ENCODE measurements at regions not wholly inside any gene's neighbourhood (a gene's known extent, or its start where the extent isn't known, plus 50 kb on each side); places are given as distances from the start of the nearest gene placed in this dataset.

DNA sequence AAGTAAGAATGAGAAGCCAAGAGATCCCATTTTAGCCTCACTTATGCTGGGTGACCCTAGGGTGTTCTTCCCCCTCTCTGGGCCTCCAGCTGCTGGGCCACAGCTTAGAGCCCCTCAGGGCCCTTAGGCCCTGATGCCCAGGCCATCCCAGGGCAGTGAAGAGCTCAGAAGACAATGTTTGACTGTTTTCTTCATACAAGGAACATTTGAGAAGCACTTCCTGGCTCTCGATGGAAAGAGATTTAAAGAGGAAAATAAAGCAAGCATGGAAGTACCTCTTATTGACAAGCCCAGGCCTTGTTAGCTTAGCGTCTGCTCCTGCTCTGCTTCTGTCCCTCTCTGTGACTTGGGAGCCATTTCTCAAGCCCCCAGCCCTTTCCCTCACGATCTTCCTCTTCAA lies 165.9 kb upstream of the SMIM23 start:
- H3K27me3 ChIP-seq (ENCODE audit: control insufficient read depth in 3 of 3, insufficient read depth in 3 of 3, low read length in 3 of 3), result peaks cover 16 to 26% (median 22%) of the 10 kb centered on the region in 3 donors
- H3K36me3 ChIP-seq (ENCODE audit: control insufficient read depth in 3 of 3, insufficient read depth in 3 of 3, low read length in 3 of 3), result no peaks in the 10 kb centered on the region
- H3K27ac ChIP-seq (ENCODE audit: low read depth, low read length), result no peak overlapping the region
- no peaks in the 10 kb centered on the region for H3K9me3 ChIP-seq (ENCODE audit: control insufficient read depth in 3 of 3, low read length in 3 of 3)
- H3K4me3 ChIP-seq (ENCODE audit: low read length in 3 of 3), result no peak overlapping the region
- no peak overlapping the region for H3K9ac ChIP-seq (ENCODE audit: low read depth in 1 of 3, low read length in 3 of 3)
- H3K4me1 ChIP-seq (ENCODE audit: control insufficient read depth in 3 of 3, insufficient read depth in 3 of 3, low read length in 3 of 3), result no peaks in the 10 kb centered on the region

DNA sequence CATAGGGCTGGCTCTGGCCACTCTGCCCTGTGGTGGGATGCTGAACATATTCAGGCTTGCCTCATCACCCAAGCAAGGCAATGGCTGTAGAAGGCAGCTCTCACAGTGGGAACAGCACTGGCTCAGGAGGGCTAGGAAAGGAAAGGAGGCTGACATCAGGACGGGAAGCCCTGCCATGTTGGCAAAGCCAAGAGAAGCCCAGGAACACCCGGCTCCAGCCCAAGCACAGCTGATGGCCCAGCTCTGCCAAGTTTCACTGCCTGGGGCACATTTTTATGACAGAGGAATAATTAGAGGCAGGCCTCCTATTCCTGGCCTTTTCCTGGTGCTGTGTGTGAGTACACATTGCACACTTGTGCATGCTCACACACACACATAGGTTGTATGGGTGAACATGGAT lies 163.6 kb upstream of the SMIM23 start:
- Histone ChIP-seq H3K27ac (ENCODE audit: low read depth, low read length) (no peak overlapping the region), H3K4me3 (ENCODE audit: low read length in 3 of 3) (no peak overlapping the region), H3K9ac (ENCODE audit: low read depth in 1 of 3, low read length in 3 of 3) (no peak overlapping the region), H3K36me3 (ENCODE audit: control insufficient read depth in 3 of 3, insufficient read depth in 3 of 3, low read length in 3 of 3) (no peaks in the 10 kb centered on the region), H3K27me3 (ENCODE audit: control insufficient read depth in 3 of 3, insufficient read depth in 3 of 3, low read length in 3 of 3) (peaks cover 0 to 16% (median 7%) of the 10 kb centered on the region in 3 donors), H3K4me1 (ENCODE audit: control insufficient read depth in 3 of 3, insufficient read depth in 3 of 3, low read length in 3 of 3) (no peaks in the 10 kb centered on the region), H3K9me3 (ENCODE audit: control insufficient read depth in 3 of 3, low read length in 3 of 3) (no peaks in the 10 kb centered on the region)

DNA sequence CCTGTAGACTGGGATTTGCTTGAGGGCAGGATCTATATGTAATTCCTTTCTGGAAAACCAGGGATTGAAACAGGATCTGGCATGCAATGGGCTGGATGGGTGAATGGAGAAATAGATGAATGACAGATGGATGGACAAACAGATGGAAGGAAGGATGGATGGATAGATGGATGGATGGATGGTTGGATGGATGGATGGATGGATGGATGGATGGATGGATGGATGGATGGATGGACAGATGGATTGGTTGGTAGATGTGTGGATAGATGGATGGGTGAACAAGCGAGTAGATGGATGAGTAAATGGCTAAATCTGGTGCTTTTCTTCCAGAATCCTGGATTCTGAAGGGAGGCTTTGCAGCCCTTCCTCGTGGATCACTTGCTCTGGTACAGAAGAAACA lies 162.5 kb upstream of the SMIM23 start:
- no peaks in the 10 kb centered on the region for H3K36me3 ChIP-seq (ENCODE audit: control insufficient read depth in 3 of 3, insufficient read depth in 3 of 3, low read length in 3 of 3)
- no peak overlapping the region for H3K4me3 ChIP-seq (ENCODE audit: low read length in 3 of 3)
- H3K27ac ChIP-seq (ENCODE audit: low read depth, low read length), result no peak overlapping the region
- H3K27me3 ChIP-seq (ENCODE audit: control insufficient read depth in 3 of 3, insufficient read depth in 3 of 3, low read length in 3 of 3), result peaks cover 3 to 9% (median 5%) of the 10 kb centered on the region in 3 donors
- H3K4me1 ChIP-seq (ENCODE audit: control insufficient read depth in 3 of 3, insufficient read depth in 3 of 3, low read length in 3 of 3), result no peaks in the 10 kb centered on the region
- H3K9ac ChIP-seq (ENCODE audit: low read depth in 1 of 3, low read length in 3 of 3), result no peak overlapping the region
- H3K9me3 ChIP-seq (ENCODE audit: control insufficient read depth in 3 of 3, low read length in 3 of 3), result no peaks in the 10 kb centered on the region

DNA sequence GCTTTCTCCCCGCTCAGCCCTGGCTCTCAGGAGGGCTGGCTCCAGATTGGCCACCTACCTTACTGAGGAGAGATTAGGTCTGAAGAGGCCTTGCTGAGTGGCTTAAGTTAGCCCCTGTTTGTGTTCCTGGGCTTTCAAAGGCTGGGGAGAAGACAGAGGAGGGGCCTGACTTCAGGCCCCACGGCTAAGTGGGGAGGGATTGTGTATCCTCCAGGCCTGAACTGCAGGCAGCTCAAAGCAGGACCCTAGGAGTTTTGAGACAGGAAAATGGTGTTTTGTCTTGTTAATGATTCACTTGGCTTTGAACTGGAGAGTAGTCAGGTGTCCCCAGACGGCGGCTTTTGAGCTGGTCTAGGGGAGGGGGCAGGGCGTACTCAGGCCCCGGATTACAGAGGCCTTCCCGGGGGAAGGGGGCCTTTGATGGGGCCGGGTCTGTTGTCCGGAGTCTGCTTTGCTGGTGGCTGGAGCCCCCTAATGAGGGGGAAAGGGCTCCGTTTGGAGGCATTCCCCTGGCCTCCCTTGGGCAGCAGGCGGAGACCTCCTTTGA lies 162.0 kb upstream of the SMIM23 start:
- no peaks in the 10 kb centered on the region for H3K4me1 ChIP-seq (ENCODE audit: control insufficient read depth in 3 of 3, insufficient read depth in 3 of 3, low read length in 3 of 3)
- H3K27me3 ChIP-seq (ENCODE audit: control insufficient read depth in 3 of 3, insufficient read depth in 3 of 3, low read length in 3 of 3), result peaks cover 8 to 13% (median 9%) of the 10 kb centered on the region in 3 donors
- H3K4me3 ChIP-seq (ENCODE audit: low read length in 3 of 3), result no peak overlapping the region
- no peaks in the 10 kb centered on the region for H3K9me3 ChIP-seq (ENCODE audit: control insufficient read depth in 3 of 3, low read length in 3 of 3)
- H3K9ac ChIP-seq (ENCODE audit: low read depth in 1 of 3, low read length in 3 of 3), result no peak overlapping the region
- H3K27ac ChIP-seq (ENCODE audit: low read depth, low read length), result no peak overlapping the region
- H3K36me3 ChIP-seq (ENCODE audit: control insufficient read depth in 3 of 3, insufficient read depth in 3 of 3, low read length in 3 of 3), result no peaks in the 10 kb centered on the region

DNA sequence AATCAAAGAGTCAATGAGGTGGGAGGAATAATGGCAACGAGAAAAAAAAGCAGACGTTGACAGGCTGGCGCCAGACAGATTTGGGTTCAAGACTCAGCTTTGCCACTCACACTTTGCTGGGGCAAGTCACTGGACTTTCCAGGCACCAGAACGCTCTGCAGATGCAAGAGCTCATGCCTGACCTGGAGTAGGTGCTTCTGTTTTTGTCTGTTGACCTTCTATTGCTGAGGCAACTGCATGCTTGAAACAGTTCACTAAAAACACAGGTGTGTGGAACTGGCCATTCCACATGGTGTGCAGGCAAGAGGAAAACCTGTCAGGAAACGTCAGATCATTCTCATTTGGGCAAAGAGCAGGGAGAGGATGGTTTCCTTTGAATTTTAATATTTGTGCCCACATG lies 161.2 kb upstream of the SMIM23 start:
- no peaks in the 10 kb centered on the region for H3K9me3 ChIP-seq (ENCODE audit: control insufficient read depth in 3 of 3, low read length in 3 of 3)
- no peak overlapping the region for H3K4me3 ChIP-seq (ENCODE audit: low read length in 3 of 3)
- H3K27me3 ChIP-seq (ENCODE audit: control insufficient read depth in 3 of 3, insufficient read depth in 3 of 3, low read length in 3 of 3), result peaks cover 13 to 20% (median 15%) of the 10 kb centered on the region in 3 donors
- no peaks in the 10 kb centered on the region for H3K36me3 ChIP-seq (ENCODE audit: control insufficient read depth in 3 of 3, insufficient read depth in 3 of 3, low read length in 3 of 3)
- no peak overlapping the region for H3K9ac ChIP-seq (ENCODE audit: low read depth in 1 of 3, low read length in 3 of 3)
- no peak overlapping the region for H3K27ac ChIP-seq (ENCODE audit: low read depth, low read length)
- peaks cover 0 to 2% (median 0%) of the 10 kb centered on the region in 3 donors for H3K4me1 ChIP-seq (ENCODE audit: control insufficient read depth in 3 of 3, insufficient read depth in 3 of 3, low read length in 3 of 3)

DNA sequence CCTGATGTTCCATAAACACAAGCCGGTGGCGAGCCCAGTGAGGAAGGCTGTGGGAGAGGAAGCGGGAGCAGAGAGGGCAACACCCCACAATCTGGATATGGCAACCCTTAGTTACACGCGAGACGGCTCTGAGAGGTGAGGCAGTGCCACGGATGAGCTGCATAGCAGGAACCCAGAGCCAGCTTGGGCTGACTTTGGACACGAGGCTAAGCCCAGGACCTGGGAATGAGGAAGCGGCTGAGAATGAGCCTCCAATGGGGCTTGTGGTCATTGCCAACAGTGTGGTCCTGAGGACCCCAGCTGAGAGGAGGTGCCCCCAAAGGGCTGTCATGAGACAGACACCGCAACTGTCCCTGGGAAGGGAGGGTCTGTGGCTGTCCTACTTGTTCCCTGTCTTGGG lies 160.0 kb upstream of the SMIM23 start:
- Histone ChIP-seq H3K27me3 (ENCODE audit: control insufficient read depth in 3 of 3, insufficient read depth in 3 of 3, low read length in 3 of 3) (peaks cover 19 to 24% (median 22%) of the 10 kb centered on the region in 3 donors), H3K9ac (ENCODE audit: low read depth in 1 of 3, low read length in 3 of 3) (no peak overlapping the region), H3K27ac (ENCODE audit: low read depth, low read length) (no peak overlapping the region), H3K9me3 (ENCODE audit: control insufficient read depth in 3 of 3, low read length in 3 of 3) (no peaks in the 10 kb centered on the region), H3K4me1 (ENCODE audit: control insufficient read depth in 3 of 3, insufficient read depth in 3 of 3, low read length in 3 of 3) (peaks cover 3 to 7% (median 6%) of the 10 kb centered on the region in 3 donors), H3K4me3 (ENCODE audit: low read length in 3 of 3) (no peak overlapping the region), H3K36me3 (ENCODE audit: control insufficient read depth in 3 of 3, insufficient read depth in 3 of 3, low read length in 3 of 3) (no peaks in the 10 kb centered on the region)

DNA sequence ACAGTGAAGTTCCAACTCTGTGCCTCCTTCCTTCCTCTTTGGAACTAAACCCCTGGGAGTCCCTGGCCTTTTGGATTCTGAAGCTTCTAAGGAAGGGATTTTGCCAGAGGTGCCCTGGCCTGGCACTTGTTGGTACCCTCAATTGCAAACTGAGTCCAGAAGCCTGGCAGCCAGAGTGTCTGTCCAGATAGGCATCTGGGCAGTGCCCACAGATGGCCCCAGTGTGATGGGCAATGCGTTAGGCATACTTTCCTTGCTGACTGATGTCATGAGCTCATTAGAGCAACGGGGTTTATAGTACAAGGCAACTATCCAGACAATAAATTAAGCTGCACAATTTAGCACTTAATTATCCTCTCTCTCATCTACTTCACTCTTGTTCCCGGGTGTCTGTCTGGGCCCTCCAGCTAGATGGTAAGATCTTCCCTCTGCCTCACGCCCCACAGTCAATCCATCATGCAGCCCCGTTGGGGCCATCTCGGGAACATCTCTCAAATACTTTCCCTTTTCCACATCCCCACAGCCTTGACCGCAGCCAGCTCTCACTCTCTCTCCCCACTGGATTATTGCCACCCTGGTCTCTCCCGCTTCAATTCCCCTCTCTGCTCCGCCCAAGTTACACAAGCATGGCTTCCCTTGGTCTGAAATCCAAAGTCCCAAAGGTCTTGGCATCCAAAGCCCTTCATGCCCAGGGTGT lies 157.5 kb upstream of the SMIM23 start:
- Histone ChIP-seq H3K4me3 (ENCODE audit: low read length in 3 of 3) (no peak overlapping the region), H3K4me1 (ENCODE audit: control insufficient read depth in 3 of 3, insufficient read depth in 3 of 3, low read length in 3 of 3) (peaks cover 3 to 7% (median 6%) of the 10 kb centered on the region in 3 donors), H3K27ac (ENCODE audit: low read depth, low read length) (no peak overlapping the region), H3K9me3 (ENCODE audit: control insufficient read depth in 3 of 3, low read length in 3 of 3) (no peaks in the 10 kb centered on the region), H3K36me3 (ENCODE audit: control insufficient read depth in 3 of 3, insufficient read depth in 3 of 3, low read length in 3 of 3) (no peaks in the 10 kb centered on the region), H3K27me3 (ENCODE audit: control insufficient read depth in 3 of 3, insufficient read depth in 3 of 3, low read length in 3 of 3) (peaks cover 19 to 28% (median 22%) of the 10 kb centered on the region in 3 donors), H3K9ac (ENCODE audit: low read depth in 1 of 3, low read length in 3 of 3) (no peak overlapping the region)

DNA sequence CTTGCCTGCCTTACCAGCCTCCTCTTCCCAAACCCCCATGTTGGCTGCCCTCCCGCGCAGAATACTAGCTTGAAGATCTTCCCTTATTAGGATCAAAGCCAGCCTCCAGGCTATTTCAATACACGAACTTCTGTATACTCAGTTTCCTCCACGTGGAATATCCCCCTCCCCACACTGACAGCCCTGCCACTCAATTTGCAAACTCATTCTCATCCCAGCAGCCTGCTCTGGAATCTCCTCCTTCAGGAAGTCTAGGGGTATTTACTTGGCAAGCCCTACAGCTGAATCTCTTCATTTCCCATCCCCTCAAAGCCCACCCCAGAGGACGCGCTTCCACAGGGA lies 157.0 kb upstream of the SMIM23 start:
- Histone ChIP-seq H3K4me1 (ENCODE audit: control insufficient read depth in 3 of 3, insufficient read depth in 3 of 3, low read length in 3 of 3) (peaks cover 3 to 7% (median 6%) of the 10 kb centered on the region in 3 donors), H3K27me3 (ENCODE audit: control insufficient read depth in 3 of 3, insufficient read depth in 3 of 3, low read length in 3 of 3) (peaks cover 19 to 32% (median 22%) of the 10 kb centered on the region in 3 donors), H3K9me3 (ENCODE audit: control insufficient read depth in 3 of 3, low read length in 3 of 3) (no peaks in the 10 kb centered on the region)

DNA sequence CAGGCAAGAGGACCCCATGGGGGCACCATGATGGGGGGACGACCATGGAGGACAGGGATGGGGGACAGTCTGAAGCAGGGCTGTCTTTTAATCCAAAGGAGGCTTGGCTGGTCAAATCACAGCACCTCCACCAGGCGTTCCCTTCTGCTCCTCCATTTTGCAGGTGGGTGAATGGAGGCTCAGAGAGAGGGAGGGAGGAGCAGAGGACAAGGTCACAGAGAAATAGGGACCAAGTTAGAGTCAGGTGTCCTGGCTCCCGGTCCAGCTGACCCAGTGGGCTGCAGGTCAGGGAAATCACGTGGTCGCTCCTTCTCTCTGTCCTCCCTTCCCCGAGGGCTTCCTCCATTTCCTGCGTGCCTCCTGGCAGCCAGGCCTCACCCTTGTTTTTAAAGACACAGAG lies 156.4 kb upstream of the SMIM23 start:
- Histone ChIP-seq H3K9ac (ENCODE audit: low read depth in 1 of 3, low read length in 3 of 3) (no peak overlapping the region), H3K4me1 (ENCODE audit: control insufficient read depth in 3 of 3, insufficient read depth in 3 of 3, low read length in 3 of 3) (peaks cover 3 to 7% (median 6%) of the 10 kb centered on the region in 3 donors), H3K9me3 (ENCODE audit: control insufficient read depth in 3 of 3, low read length in 3 of 3) (no peaks in the 10 kb centered on the region), H3K36me3 (ENCODE audit: control insufficient read depth in 3 of 3, insufficient read depth in 3 of 3, low read length in 3 of 3) (no peaks in the 10 kb centered on the region), H3K4me3 (ENCODE audit: low read length in 3 of 3) (no peak overlapping the region), H3K27ac (ENCODE audit: low read depth, low read length) (no peak overlapping the region), H3K27me3 (ENCODE audit: control insufficient read depth in 3 of 3, insufficient read depth in 3 of 3, low read length in 3 of 3) (peaks cover 19 to 32% (median 22%) of the 10 kb centered on the region in 3 donors)

More for the DNA sequence above, 157.0 kb upstream of the SMIM23 start:
- Histone ChIP-seq H3K36me3 (ENCODE audit: control insufficient read depth in 3 of 3, insufficient read depth in 3 of 3, low read length in 3 of 3) (no peaks in the 10 kb centered on the region), H3K9ac (ENCODE audit: low read depth in 1 of 3, low read length in 3 of 3) (no peak overlapping the region), H3K27ac (ENCODE audit: low read depth, low read length) (no peak overlapping the region), H3K4me3 (ENCODE audit: low read length in 3 of 3) (no peak overlapping the region)

DNA sequence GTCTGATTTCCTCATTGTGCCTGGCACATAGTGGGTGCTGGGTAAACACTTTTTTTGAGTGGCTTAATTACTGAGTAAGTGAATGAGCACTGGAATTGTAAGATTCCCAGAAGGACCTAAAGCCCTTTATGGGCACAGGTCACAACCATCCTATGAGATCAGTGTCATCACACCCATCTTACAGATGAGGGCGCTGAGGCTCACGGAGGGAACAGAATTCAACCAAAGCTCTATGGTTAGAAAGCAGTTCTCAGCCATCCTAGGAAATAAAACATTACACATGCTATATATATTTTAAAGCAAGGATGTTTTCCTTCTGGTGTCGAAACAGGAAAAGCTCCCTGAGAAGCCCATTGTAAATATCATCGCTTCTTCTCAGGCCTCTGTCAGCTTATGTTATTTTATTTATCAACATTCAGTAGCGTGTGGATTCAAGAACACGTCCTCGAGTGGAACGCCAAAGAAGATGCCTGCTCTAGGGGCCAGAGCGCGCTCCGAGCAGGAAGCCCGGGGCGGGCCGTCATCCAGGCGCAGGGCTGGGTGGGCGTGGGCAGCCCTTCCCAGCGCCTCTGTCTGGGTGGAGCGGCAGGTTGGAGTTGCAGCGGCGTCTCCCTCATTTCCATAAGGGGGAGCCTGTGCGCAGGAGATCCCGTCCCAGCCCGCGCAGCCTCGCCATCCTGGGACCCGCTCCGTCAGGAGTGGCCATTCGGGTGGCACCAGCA lies 155.8 kb upstream of the SMIM23 start:
- H3K4me3 ChIP-seq (ENCODE audit: low read length in 3 of 3), result peak overlapping the region in 1 of 3 donors; percentile 49

More for the DNA sequence above, 155.8 kb upstream of the SMIM23 start:
- no peaks in the 10 kb centered on the region for H3K9me3 ChIP-seq (ENCODE audit: control insufficient read depth in 3 of 3, low read length in 3 of 3)
- peaks cover 19 to 32% (median 22%) of the 10 kb centered on the region in 3 donors for H3K27me3 ChIP-seq (ENCODE audit: control insufficient read depth in 3 of 3, insufficient read depth in 3 of 3, low read length in 3 of 3)
- H3K36me3 ChIP-seq (ENCODE audit: control insufficient read depth in 3 of 3, insufficient read depth in 3 of 3, low read length in 3 of 3), result no peaks in the 10 kb centered on the region
- H3K27ac ChIP-seq (ENCODE audit: low read depth, low read length), result no peak overlapping the region
- no peak overlapping the region for H3K9ac ChIP-seq (ENCODE audit: low read depth in 1 of 3, low read length in 3 of 3)
- H3K4me1 ChIP-seq (ENCODE audit: control insufficient read depth in 3 of 3, insufficient read depth in 3 of 3, low read length in 3 of 3), result peaks cover 3 to 7% (median 6%) of the 10 kb centered on the region in 3 donors
